Ascending aorta (tissue), 2 donors: ENCODE measurements at regions not wholly inside any gene's neighbourhood (a gene's known extent, or its start where the extent isn't known, plus 50 kb on each side); places are given as distances from the start of the nearest gene placed in this dataset.

Source experiments
- DNase-seq, 2 donors: peaks; one replicate each; pipeline ENCODE4 v3.0.0-alpha.2; 2019; ENCODE audit warnings: low spot score in 2 of 2
- H3K27ac ChIP-seq, 2 donors: fragments of 200-600 bp; sonication (generic); one replicate each; pipeline ENCODE4 v1.5.1; 2016 to 2017; ENCODE audit warnings: mild to moderate bottlenecking in 1 of 2
- H3K27me3 ChIP-seq: fragments of 200-600 bp; sonication (generic); one replicate; pipeline ENCODE4 v1.5.1; 2017
- H3K36me3 ChIP-seq, 2 donors: fragments of 200-600 bp; sonication (generic); one replicate each; pipeline ENCODE4 v1.5.1; 2016
- H3K4me1 ChIP-seq, 2 donors: fragments of 200-600 bp; sonication (generic); one replicate each; pipeline ENCODE4 v1.5.1; 2016 to 2017; ENCODE audit warnings: mild to moderate bottlenecking in 1 of 2
- H3K4me3 ChIP-seq, 2 donors: fragments of 200-600 bp; sonication (generic); one replicate each; pipeline ENCODE4 v1.5.1; 2016 to 2017; ENCODE audit warnings: mild to moderate bottlenecking in 1 of 2
- H3K9me3 ChIP-seq, 2 donors: fragments of 200-600 bp; sonication (generic); one replicate each; pipeline ENCODE4 v1.5.1; 2016
- CTCF ChIP-seq, 3 experiments: fragments of 200-600 bp in 2 of 3; fragments of 450-650 bp in 1 of 3; sonication (generic) in 2 of 3; IDR thresholded peaks; one replicate each; pipeline ENCODE4 v1.5.1; 2016 to 2019; ENCODE audit warnings: antibody characterized with exemption in 3 of 3, mild to moderate bottlenecking in 1 of 3, moderate library complexity in 1 of 3
- intact Hi-C: fragments of 100-400 bp; cut with DNase I; formaldehyde crosslinking; loops from one replicate; pipeline ENCODE4 v1.15.1; 2023

GRCh38 chr12:92627511-92627910, 75.3 kb upstream of the PLEKHG7 start:
- no peak overlapping the region for H3K4me3 ChIP-seq
- no peak for TF ChIP-seq CTCF (IDR thresholded peaks at IDR 0.05)
- H3K4me1 ChIP-seq, result no peaks in the 10 kb centered on the region
- no peak for DNase-seq
- no peaks in the 10 kb centered on the region for H3K36me3 ChIP-seq
- no peak overlapping the region for H3K27ac ChIP-seq
- no peaks in the 10 kb centered on the region for H3K9me3 ChIP-seq
- H3K27me3 ChIP-seq, result no peaks in the 10 kb centered on the region
- intact Hi-C loops, result no loop called here

- no peak for TF ChIP-seq CTCF (IDR thresholded peaks at IDR 0.05)
- H3K4me1 ChIP-seq, result no peaks in the 10 kb centered on the region
- no peak overlapping the region for H3K4me3 ChIP-seq
- no peak for DNase-seq
- no peaks in the 10 kb centered on the region for H3K27me3 ChIP-seq
- no peaks in the 10 kb centered on the region for H3K36me3 ChIP-seq
- H3K9me3 ChIP-seq, result no peaks in the 10 kb centered on the region
- intact Hi-C loops, result no loop called here
- no peak overlapping the region for H3K27ac ChIP-seq
Measured at GRCh38 chr12:92625639-92626310, 77.0 kb upstream of the PLEKHG7 start.

- no peaks in the 10 kb centered on the region for H3K36me3 ChIP-seq
- H3K27me3 ChIP-seq, result no peaks in the 10 kb centered on the region
- H3K9me3 ChIP-seq, result no peaks in the 10 kb centered on the region
- no peaks in the 10 kb centered on the region for H3K4me1 ChIP-seq
- no peak for DNase-seq
- TF ChIP-seq CTCF (IDR thresholded peaks at IDR 0.05), result no peak
- intact Hi-C loops, result no loop called here
- no peak overlapping the region for H3K27ac ChIP-seq
- no peak overlapping the region for H3K4me3 ChIP-seq
Measured at GRCh38 chr12:92624236-92624635, 78.6 kb upstream of the PLEKHG7 start.

- Histone ChIP-seq H3K36me3 (no peaks in the 10 kb centered on the region), H3K27me3 (no peaks in the 10 kb centered on the region), H3K4me1 (no peaks in the 10 kb centered on the region), H3K4me3 (no peak overlapping the region), H3K27ac (no peak overlapping the region), H3K9me3 (no peaks in the 10 kb centered on the region)
- DNase-seq, result no peak
- intact Hi-C loops, result no loop called here
- no peak for TF ChIP-seq CTCF (IDR thresholded peaks at IDR 0.05)
Measured at GRCh38 chr12:92623386-92623785, 79.4 kb upstream of the PLEKHG7 start.

GRCh38 chr12:92621833-92622232, 81.0 kb upstream of the PLEKHG7 start:
- Histone ChIP-seq H3K27ac (no peak overlapping the region), H3K27me3 (no peaks in the 10 kb centered on the region), H3K4me3 (no peak overlapping the region), H3K9me3 (no peaks in the 10 kb centered on the region), H3K36me3 (no peaks in the 10 kb centered on the region), H3K4me1 (no peaks in the 10 kb centered on the region)
- no peak for DNase-seq
- no peak for TF ChIP-seq CTCF (IDR thresholded peaks at IDR 0.05)
- intact Hi-C loops, result no loop called here

GRCh38 chr12:92621312-92621711, 81.5 kb upstream of the PLEKHG7 start:
- no peaks in the 10 kb centered on the region for H3K9me3 ChIP-seq
- H3K36me3 ChIP-seq, result no peaks in the 10 kb centered on the region
- H3K27me3 ChIP-seq, result no peaks in the 10 kb centered on the region
- H3K4me3 ChIP-seq, result no peak overlapping the region
- DNase-seq, result no peak
- no peak overlapping the region for H3K27ac ChIP-seq
- no peak for TF ChIP-seq CTCF (IDR thresholded peaks at IDR 0.05)
- no peaks in the 10 kb centered on the region for H3K4me1 ChIP-seq
- intact Hi-C loops, result no loop called here
